ENCODE measurements at regions not wholly inside any gene's neighbourhood (a gene's known extent, or its start where the extent isn't known, plus 50 kb on each side); places are given as distances from the start of the nearest gene placed in this dataset.
"Not testable (repeated sequence)": the region's sequence is repeated elsewhere in the genome, so short reads cannot be mapped to it uniquely, and the experiment has no call there.

DNA sequence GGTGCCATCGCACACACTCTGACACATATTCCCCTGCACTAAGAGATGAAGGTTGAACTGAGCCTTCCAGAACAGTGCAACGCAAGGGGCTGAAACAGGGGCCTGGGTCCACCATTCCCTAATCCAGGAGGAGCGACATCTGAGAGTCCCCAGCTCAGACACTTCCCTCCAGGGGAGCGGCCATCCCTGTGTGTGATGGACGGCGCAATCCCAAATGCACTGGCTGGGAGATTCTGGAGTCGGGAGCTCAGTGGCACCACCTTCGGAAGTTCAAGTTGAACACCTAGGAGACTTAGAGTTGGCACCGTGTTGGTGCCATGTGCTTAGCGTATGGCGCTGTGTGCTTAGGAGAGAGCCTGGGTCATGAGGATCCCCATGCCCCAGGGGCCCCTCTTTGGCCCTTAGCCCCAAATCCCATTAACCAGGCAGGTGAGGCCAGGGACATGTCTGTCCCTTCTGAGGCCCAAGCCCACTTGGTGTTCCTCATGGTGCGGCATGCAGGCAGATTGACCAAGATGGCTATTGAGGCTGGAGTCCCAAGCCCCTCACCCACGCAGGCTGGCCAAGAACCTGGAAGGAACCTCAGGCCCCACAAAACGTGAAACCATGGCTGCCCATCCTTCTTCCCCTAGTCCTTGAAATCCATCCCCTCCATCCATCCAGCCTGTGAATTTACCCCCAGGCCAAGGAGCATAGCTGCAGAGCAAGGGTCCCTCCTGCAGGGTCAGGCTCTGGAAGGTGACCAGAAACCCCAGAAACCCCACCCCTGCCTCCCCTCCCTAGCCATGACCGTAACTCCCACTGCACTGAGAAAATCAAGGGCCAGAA is 114.1 kb upstream of the OTOS start:
- no peak for DNase-seq (ENCODE audit: low read depth in 2 of 2)

DNA sequence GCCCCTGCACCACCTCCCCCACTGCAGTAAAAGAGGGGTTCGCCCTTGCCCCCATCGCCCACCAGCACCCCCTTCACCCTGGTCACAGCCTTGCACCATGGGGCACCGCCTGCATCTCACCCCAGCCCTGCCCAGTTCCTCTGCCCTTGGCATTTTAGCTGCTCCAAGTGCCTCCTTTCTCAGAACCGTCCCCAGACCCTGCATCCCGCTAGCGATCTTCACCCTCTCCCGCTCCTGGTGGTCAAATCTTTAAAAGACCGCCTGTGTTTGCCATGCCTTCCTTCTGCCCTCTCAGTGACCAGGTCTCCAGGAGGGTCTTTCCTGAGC is 114.7 kb upstream of the OTOS start:
- no peak for DNase-seq (ENCODE audit: low read depth in 2 of 2)

DNA sequence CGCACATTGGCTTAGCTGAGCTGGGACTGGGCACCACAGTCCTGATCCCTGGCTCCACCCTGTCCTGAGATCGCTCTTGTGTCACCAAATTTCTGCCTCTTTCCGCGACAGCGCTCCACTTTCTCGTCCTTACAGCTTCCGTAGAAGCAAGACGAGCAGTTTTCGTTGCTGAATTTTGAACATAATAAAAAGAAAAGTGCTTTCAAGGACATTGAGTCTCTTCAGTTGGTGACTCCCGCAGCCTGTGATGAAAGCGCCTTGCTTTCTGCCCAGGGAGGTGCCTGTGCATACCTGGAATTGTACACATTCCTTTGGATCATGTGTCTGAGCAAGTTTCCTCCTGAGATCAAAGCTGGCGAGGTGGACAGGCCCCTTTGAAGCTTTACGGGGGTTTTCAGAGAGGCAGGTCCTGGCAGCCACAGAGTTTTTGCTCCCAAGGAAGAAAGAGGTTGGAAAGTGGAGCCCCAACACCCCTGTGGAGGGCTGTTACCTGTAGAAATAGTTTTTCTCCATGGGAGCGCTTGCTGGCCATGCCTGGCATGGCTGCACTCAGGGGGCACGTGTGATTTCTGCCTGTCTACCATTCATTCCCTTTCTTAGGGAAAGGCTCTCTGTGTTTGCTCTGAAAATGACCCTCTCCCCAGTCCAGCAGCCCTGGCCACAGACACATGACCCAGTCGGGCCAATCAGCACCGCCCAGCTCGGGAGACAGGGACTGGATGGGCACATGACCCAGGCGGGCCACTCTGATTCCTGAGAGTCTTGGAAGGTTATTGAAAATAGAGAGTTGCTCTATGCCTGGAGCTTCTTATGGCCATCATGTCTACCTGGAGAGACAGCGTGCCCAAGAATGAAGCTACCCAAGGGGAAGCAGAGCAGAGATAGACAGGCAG is 115.6 kb upstream of the OTOS start:
- DNase-seq (ENCODE audit: low read depth in 2 of 2), result no peak

DNA sequence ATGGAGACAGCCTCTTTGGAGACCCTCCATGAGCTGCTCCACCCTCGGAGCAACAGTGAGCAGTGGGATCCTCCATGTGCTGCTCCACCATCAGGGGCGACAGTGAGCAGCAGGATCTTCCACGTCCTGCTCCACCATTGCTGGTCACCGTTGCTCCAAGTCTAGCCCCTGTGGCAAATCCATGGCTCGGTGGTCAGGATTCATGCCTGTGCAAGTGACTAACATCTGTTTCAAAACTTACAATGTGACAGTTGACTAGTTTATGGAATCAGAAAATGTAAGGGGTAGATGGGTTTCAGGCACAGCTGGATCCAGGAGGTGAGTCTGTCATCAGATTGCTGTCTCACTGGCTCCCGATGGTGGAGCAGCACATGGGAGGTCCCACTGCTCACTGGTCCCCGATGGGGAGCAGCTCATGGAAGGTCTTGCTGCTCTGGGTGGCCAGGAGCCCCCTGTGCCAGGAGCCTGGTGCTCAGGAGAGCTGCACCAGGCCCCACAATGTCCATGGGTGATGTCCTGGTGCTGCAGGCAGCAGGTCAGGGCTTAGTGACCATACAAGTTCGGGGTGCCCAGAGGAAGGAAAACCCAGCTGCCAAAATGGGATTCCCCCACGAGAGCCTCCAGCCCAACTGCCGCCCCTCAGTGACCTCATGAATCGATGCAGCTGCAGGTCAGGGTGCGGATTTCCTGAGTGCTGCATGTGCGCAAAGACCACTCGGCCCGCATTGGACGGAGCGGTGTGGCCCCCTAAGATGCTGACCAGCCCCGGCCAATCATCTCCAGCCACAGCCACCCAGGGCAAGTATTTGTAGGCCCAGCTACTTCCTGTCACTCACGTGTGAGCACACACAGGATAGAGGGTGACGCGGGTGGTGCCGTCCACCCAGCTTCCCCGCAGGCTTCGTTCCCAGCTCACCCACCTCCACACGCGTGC is 116.5 kb upstream of the OTOS start:
- no peak for DNase-seq (ENCODE audit: low read depth in 2 of 2)

DNA sequence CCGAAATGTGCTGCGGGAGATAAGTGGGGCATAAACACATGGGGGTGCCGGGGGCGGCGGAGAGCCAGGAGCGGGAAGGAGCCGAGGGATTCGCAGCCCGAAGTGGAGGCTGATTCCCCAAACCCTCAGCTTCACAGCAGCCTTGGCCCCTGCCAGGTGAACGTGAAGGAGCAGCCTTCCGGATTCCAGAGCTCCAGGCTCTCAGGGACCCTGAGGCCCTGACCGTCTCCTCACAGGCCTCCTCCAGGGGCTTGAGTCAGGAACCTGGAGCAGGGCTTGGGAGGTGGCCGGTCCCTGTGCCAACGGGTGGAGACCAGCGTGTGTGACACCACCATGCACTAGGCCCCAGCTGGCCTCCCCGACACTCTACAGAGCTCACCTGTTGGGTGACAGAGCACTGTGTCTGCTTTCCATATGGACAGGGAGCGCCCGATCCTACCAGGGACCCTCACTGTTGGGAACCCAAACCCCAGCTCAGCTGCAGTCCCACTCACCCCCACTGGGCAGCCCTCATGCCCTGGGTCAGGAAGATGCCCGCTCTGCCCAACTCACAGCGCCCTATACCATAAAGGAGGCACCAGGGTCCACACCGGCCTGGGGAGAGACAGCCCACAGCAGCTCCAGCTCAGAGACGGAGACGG is 117.6 kb upstream of the OTOS start:
- no peak for DNase-seq (ENCODE audit: low read depth in 2 of 2)

DNA sequence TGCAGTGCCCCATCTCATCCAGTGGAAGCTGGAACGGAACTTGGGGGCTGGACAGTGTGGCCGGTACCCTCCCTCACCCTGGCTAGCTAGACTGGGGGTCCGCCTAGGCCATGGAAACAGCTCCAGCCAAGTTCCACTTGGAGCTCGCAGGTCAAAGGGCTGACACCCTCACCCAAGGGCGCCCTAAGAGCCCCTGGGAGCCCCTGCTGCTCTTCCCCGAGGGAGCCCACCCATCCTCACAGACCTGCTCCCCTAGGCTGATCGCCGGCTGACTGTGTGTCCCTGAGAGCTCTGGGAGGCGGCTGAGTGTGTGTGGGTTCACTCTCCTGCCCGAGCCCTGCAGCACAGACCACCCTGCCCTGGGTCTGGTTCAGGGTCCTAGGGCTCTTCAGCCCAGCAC is 118.2 kb upstream of the OTOS start:
- DNase-seq (ENCODE audit: low read depth in 2 of 2), result no peak

DNA sequence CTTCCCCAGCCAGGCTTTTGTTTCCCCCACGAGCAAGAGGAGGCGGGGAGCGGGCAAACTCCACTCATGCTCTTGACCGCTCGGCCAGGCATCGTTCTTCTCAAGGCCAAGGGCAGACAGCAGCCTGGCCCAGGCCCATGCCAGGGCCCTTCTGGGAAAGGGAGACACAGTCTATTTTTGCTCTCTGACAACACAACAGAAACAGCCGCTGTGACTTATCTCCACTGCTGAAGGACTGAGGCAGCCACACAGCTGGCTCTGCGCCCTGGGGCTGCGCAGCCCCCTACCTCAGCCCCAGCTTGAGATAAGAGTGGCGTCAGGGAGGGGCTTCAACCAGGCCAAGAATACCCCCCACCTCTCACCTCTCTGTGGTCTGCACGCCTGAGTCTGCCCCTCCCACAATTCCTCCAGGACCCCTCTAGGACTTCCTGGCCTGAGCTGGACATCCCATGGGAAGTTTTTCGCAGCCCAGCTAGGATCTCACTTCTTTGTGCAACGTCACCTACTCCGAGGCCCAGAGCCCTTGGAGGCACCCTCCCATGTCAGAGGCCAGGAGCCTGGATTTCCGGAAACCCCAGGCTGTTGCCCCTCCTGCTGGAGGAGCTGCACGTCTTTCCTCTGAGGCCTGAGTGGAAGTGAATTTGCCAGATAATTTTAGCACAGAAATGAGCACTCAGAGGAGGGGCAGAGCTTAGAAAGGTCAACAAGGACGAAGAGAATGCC is 118.9 kb upstream of the OTOS start:
- DNase-seq (ENCODE audit: low read depth in 2 of 2), result no peak

DNA sequence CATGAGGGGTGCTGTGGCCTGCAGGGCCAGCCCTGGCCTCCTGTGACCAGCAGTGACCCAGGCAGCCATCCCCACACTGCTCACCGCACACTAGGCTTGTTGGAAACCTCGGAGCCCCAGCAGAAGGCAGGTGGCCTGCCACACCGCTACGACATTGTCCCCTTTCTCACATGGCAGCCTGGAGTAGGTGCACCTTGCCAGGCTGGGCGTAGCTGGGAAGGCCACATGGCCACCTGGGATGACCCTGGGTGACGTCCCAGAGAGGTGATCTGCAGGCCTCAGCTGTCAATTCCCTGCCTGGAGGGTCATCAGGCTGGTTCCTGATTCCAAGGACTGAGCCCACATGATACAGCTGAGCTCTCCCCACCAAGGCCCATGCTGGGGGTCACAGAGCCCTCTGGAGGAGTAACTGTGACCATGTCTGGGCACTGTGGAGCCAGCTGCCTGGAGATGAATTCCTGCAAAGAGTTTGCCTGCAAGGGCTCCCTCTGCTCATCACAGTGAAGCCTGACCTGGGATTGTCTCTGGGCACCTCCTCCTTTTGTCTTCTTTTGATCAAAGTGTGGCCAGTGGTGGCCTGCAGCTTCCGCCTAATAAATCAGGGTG is 119.6 kb upstream of the OTOS start:
- no peak for DNase-seq (ENCODE audit: low read depth in 2 of 2)

DNA sequence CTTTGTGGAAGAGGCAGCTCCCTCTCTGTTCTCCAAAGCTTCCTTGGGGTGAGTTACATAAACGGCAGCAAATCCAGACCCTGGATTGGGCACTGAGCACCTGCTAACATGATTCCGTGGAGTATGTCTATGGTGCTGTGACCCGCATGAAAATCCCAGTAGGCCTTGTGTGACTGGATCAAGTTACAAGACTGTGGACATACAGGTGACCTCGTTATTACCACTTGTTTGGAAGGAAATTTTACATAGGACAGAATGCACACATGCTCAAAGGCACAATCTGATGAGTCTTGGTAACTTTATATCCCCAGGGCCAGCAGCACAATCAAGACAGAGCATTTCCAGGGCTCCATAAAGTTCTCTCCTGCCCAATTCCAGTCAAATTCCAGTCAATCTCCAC is 120.2 kb upstream of the OTOS start:
- no peak for DNase-seq (ENCODE audit: low read depth in 2 of 2)

DNA sequence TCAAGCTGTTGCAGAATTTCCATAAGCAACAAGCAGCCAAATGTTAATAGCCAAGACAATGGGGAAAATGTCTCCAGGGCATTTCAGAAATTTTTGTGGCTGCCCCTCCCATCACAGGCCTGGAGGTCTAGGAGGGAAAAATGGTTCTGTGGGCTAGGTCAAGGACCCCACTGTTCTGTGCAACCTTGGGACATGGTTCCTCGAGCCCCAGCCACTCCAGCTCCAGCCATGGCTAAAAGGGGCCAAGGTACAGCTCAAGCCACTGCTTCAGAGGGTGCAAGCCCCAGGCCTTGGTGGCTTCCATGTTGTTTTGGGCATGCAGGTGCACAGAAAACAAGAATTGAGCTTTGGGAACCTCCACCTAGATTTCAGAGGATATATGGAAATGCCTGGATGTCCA is 122.1 kb upstream of the OTOS start:
- DNase-seq (ENCODE audit: low read depth in 2 of 2), result not testable (repeated sequence)

DNA sequence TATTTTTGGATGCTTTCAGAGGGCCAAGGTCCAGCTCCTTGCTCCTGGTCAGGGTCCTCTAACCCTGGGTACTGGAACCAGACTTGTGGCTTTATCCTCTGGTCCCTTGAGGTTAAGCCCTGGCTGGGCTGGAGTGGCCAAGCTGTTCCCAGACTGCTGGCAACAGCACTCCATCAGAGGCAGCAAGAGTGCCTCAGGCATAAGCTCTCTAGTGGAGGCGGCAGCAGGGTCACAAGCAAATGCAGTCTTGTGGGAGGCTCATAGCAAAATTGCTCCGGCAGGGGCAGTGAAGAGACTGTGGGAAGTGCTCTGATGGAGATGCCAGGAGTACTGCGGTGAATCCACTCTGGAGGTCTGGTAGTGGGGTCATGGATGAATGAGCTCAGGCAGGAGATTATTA is 128.9 kb upstream of the OTOS start:
- DNase-seq (ENCODE audit: low read depth in 2 of 2), result no peak

DNA sequence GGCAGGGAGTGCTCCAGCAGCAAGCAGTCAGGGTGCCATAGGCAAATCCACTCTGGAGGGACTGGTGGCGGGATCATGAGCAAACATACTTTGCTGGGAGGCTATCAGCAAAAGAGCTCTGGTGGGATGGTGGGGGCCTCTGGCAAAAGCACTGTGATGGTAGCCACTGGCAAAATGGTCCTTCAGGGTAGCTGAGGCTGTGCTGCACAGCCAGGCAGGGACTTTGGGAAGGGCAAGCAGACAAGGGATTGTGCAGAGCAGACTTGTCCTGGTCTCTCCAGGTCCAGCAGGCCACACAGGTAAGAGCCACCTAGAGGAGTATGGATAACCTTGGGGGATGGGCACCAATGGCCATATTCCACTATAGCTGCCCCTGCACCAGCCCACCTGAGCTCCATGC is 129.4 kb upstream of the OTOS start:
- no peak for DNase-seq (ENCODE audit: low read depth in 2 of 2)

DNA sequence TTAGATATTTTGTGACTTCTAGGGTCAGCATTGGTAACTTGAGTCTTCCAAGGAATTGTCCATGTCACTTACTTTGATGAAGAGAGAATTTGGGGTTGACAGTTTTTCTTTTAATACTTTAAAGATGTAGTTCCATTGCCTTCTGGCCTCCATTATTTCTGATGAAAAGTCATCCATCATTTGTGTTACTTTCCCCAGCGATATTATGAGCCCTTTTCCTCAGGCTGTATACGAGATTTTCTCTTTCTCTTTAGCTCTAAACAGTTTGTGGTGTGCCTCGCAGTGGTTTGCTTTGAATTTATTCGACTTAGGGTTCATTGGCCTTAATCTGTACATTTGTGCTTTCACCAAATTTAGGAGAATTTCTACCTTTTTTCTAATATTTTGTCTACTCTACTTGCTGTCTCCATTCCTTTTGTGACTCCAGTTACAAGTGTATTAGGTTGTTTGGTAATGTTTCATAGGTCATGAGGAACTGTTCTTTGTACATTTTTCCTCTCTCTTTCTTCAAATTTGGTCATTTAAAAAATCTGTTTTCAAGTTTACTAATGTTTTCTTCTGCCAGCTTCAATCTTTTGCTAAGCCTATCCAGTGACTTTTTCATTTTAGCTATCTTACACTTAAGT is 131.4 kb upstream of the OTOS start:
- DNase-seq (ENCODE audit: low read depth in 2 of 2), result no peak

DNA sequence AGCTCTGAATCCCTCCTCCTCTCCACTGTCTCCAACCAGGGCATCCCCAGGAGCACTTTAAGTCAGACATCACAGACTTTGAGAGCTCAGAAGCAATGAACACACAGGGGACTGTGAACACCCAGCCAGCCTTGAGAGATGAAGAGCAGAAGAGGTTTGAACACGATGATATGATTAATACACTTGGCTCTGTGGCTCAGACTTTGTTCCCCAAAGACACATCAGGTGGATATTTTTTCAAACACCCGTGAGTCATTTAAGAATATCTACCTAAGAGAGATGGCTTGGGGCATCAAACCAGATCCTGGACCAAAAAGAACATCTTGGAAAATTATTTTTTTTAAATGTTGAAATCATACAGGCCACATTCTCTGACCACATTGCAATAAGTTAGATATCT is 134.9 kb upstream of the OTOS start:
- no peak for DNase-seq (ENCODE audit: low read depth in 2 of 2)

DNA sequence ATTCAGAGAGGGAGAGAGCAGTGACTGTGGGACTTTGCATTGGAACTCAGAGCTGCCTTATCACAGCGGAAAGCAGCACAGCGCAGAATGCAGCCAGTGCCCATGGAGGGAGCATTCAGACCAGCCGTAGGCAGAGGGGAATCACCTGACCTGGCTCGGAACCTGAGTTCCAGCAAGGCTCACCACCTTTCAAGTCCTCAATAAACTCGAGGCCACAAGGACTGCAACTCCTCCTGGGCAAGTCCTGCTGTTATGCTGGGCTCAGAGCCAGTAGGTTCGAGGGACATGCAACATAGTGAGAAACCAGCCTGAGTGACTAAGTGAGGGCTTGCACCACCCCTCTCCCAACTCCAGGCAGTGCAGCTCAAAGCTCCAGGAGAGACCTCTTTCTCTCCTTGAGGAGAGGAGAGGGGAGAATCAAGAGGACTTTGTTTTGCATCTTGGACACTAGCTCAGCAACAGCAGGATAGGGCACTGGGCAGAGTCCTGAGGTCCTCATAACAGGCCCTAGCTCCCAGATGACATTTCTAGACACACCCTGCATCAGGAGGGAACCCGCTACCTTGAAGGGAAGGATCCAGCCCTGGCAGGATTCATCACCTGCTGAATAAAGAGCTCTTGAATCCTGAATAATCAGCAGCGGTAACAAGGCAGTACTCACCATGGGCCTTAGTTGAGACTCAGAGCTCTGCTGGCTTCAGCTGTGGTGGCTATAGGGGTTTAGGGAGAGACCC is 136.8 kb upstream of the OTOS start:
- no peak for DNase-seq (ENCODE audit: low read depth in 2 of 2)

DNA sequence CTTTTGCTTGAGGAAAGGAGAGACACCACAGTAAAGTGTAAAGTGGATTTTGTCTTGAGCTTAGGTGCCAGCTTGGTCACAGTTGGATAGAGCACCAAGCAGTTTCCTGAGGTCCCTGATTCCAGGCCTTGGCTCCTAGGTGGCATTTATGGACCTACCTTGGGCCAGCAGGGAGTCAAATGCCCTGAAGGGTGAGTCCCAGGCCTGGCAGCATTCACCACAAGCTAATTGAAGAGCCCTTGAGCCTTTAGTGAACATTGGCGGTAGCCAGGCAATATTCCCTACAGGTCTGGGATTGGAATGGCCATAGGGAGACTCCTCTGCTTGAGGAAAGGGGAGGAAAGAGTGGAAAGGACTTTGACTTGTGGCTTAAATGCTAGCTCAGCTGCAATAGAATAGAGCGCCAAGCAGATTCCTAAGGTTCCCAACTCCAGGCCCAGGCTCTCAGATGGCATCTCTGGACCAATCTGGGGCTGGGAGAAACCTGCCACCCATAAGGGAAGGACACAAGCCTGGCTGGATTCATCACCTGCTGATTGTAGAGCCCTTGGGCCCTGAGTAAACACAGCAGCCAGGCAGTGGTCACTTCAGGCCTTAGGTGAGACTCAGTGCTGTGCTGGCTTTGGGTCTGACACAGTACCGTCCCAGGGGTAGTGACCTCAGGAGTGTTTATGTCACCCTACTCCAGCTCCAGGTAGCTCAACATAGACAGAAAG is 137.5 kb upstream of the OTOS start:
- DNase-seq (ENCODE audit: low read depth in 2 of 2), result no peak

DNA sequence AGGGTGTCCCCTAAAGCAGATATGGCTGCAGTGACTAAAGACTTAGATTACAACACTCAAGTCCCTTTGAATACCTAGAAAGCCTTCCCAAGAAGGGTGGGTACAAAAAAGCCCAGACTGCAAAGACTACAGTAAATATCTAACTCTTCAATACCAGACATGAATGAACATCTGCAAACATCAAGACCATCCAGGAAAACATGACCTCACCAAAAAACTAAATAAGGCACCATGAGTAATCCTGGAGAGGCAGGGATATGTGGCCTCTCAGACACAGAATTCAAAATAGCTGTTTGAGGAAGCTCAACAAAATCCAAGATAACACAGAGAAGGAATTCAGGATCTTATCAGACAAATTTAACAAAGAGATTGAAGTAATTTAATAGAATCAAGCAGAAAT is 138.2 kb upstream of the OTOS start:
- DNase-seq (ENCODE audit: low read depth in 2 of 2), result no peak

DNA sequence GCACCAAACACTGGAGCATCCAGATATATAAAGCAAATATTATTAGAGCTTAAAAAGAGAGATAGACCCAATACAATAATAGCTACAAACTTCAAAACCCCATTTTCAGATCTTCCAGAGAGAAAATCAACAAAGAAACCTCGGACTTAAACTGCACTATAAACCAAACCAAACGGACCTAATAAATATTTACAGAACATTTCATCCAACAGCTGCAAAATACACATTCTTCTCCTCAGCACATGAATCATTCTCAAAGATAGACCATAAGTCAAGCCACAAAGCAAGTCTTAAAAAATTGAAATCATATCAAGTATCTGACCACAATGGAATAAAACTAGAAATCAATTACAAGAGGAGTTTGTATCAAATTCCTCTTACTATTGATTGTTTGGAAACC is 140.2 kb upstream of the OTOS start:
- no peak for DNase-seq (ENCODE audit: low read depth in 2 of 2)
